ENCODE measurements at regions not wholly inside any gene's neighbourhood (a gene's known extent, or its start where the extent isn't known, plus 50 kb on each side); places are given as distances from the start of the nearest gene placed in this dataset.
"Not testable (repeated sequence)": the region's sequence is repeated elsewhere in the genome, so short reads cannot be mapped to it uniquely, and the experiment has no call there.

- Histone ChIP-seq H3K4me1 (ENCODE audit: control insufficient read depth in 1 of 2, insufficient read depth in 2 of 2, low read depth in 1 of 2, low read length in 1 of 2) (no peaks in the 10 kb centered on the region), H3F3A (replicated peaks; ENCODE audit: insufficient read depth) (no peaks in the 10 kb centered on the region), H2AFZ (ENCODE audit: low read depth) (no peak overlapping the region), H3K79me2 (ENCODE audit: insufficient read depth) (no peaks in the 10 kb centered on the region), H3K9me2 (no peaks in the 10 kb centered on the region), H3K27me3 (ENCODE audit: insufficient read depth) (no peaks in the 10 kb centered on the region), H3K4me2 (no peak overlapping the region), H3K4me3 (ENCODE audit: low read depth in 2 of 2, low read length in 1 of 2) (no peak overlapping the region), H3K27ac (ENCODE audit: low read depth in 2 of 2, low read length in 1 of 2) (no peak overlapping the region), H3K9me3 (no peaks in the 10 kb centered on the region), H3K9ac (no peak overlapping the region), H4K20me1 (ENCODE audit: insufficient read depth) (no peaks in the 10 kb centered on the region), H3K36me3 (replicated peaks in 1 of 2; ENCODE audit: control insufficient read depth in 1 of 2, insufficient read depth in 2 of 2, low read length in 1 of 2) (no peaks in the 10 kb centered on the region)
- DNase-seq: no peak
- WGBS (ENCODE audit: low lambda C conversion rate): 17% methylated on average over 3 of the region's 3 CpGs
- ChIA-PET CTCF (no interaction called here), POLR2A (no interaction called here)
- no peak for TF ChIP-seq RAD21 (IDR thresholded peaks at IDR 0.05; ENCODE audit: low read length)
- TF ChIP-seq USF1 (IDR thresholded peaks at IDR 0.05; ENCODE audit: borderline replicate concordance, low read depth): no peak
- TF ChIP-seq FOSL2 (IDR thresholded peaks at IDR 0.05; ENCODE audit: borderline replicate concordance, low read depth): no peak
- no peak for TF ChIP-seq REST (IDR thresholded peaks at IDR 0.05; ENCODE audit: low read depth, low read length)
- TF ChIP-seq FOXM1 (IDR thresholded peaks at IDR 0.05; ENCODE audit: low read depth): no peak
- no peak for TF ChIP-seq FOXJ3 (CRISPR knock-in tag; IDR thresholded peaks at IDR 0.05)
- no peak for TF ChIP-seq GATA2 (CRISPR knock-in tag; IDR thresholded peaks at IDR 0.05)
- no peak for TF ChIP-seq IRF3 (IDR thresholded peaks at IDR 0.05; ENCODE audit: low read depth, low read length)
- no peak for TF ChIP-seq TAF1 (IDR thresholded peaks at IDR 0.05; ENCODE audit: borderline replicate concordance, low read depth, low read length)
- TF ChIP-seq GABPA (IDR thresholded peaks at IDR 0.05; ENCODE audit: low read depth): no peak
- TF ChIP-seq ELF1 (IDR thresholded peaks at IDR 0.05): no peak
- no peak for TF ChIP-seq CHD2 (IDR thresholded peaks at IDR 0.05; ENCODE audit: low read length, partially characterized antibody)
- TF ChIP-seq TEAD4 (IDR thresholded peaks at IDR 0.05; ENCODE audit: borderline replicate concordance, insufficient read depth): no peak
- TF ChIP-seq USF2 (IDR thresholded peaks at IDR 0.05; ENCODE audit: borderline replicate concordance, low read depth, low read length): no peak
Observed at GRCh38 chr11:95412074-95412473, 181.1 kb upstream of the SESN3 start.

- CTCF ChIA-PET; DNase-seq; H3F3A ChIP-seq (replicated peaks; ENCODE audit: insufficient read depth); H3K9me2 ChIP-seq; POLR2A ChIA-PET; H3K36me3 ChIP-seq (replicated peaks in 1 of 2; ENCODE audit: control insufficient read depth in 1 of 2, insufficient read depth in 2 of 2, low read length in 1 of 2); H2AFZ ChIP-seq (ENCODE audit: low read depth); H3K4me3 ChIP-seq (ENCODE audit: low read depth in 2 of 2, low read length in 1 of 2); H3K27me3 ChIP-seq (ENCODE audit: insufficient read depth); H3K4me2 ChIP-seq; H3K9ac ChIP-seq; H3K79me2 ChIP-seq (ENCODE audit: insufficient read depth); H3K4me1 ChIP-seq (ENCODE audit: control insufficient read depth in 1 of 2, insufficient read depth in 2 of 2, low read depth in 1 of 2, low read length in 1 of 2); H3K27ac ChIP-seq (ENCODE audit: low read depth in 2 of 2, low read length in 1 of 2); H3K9me3 ChIP-seq; H4K20me1 ChIP-seq (ENCODE audit: insufficient read depth): not testable (repeated sequence)
Observed at GRCh38 chr11:95410707-95411106, 179.7 kb upstream of the SESN3 start.
